Esophagus muscularis mucosa (tissue), 4 donors: ENCODE measurements at regions not wholly inside any gene's neighbourhood (a gene's known extent, or its start where the extent isn't known, plus 50 kb on each side); places are given as distances from the start of the nearest gene placed in this dataset.

Experiments used
- DNase-seq: peaks from one replicate; pipeline ENCODE4 v3.0.0-alpha.2; 2017; ENCODE audit errors: extremely low spot score
- H3K27ac ChIP-seq, 4 donors: fragments of 200-600 bp; sonication (generic); replicated peaks in 1 of 4; 1 replicate in 3 of 4; 2 replicates in 1 of 4; pipeline ENCODE4 v1.5.1; 2016 to 2019; ENCODE audit warnings: mild to moderate bottlenecking in 1 of 4
- H3K27me3 ChIP-seq, 4 donors: fragments of 200-600 bp; sonication (generic); one replicate each; pipeline versions ENCODE4 v1.5.1 to v1.6.0; 2016 to 2019
- H3K36me3 ChIP-seq, 4 donors: fragments of 200-600 bp; sonication (generic); one replicate each; pipeline ENCODE4 v1.5.1; 2016 to 2019
- H3K4me1 ChIP-seq, 4 donors: fragments of 200-600 bp; sonication (generic); one replicate each; pipeline ENCODE4 v1.5.1; 2016 to 2019
- H3K4me3 ChIP-seq, 4 donors: fragments of 200-600 bp; sonication (generic); 1 replicate in 2 of 4; 2 replicates in 2 of 4; pipeline ENCODE4 v1.5.1; 2016 to 2019; ENCODE audit warnings: mild to moderate bottlenecking in 4 of 4, moderate library complexity in 1 of 4
- H3K9me3 ChIP-seq, 4 donors: fragments of 200-600 bp; sonication (generic); 1 replicate in 3 of 4; 2 replicates in 1 of 4; pipeline ENCODE4 v1.5.1; 2016 to 2019
- CTCF ChIP-seq, 3 experiments: fragments of 200-600 bp in 2 of 3; fragments of 450-650 bp in 1 of 3; sonication (generic) in 2 of 3; IDR thresholded peaks; one replicate each; pipeline ENCODE4 v1.5.1; 2017 to 2019; ENCODE audit warnings: antibody characterized with exemption in 3 of 3, mild to moderate bottlenecking in 2 of 3, moderate library complexity in 1 of 3
- EP300 ChIP-seq: sonication (generic); formaldehyde crosslinking; IDR thresholded peaks from one replicate; pipeline ENCODE4 v1.6.1; 2017; ENCODE audit warnings: antibody characterized with exemption
- POLR2A ChIP-seq: fragments of 450-650 bp; IDR thresholded peaks from one replicate; pipeline ENCODE4 v1.6.1; 2017; ENCODE audit warnings: antibody characterized with exemption, moderate library complexity, mild to moderate bottlenecking, low read depth
- POLR2AphosphoS5 ChIP-seq, 2 donors: sonication (generic); formaldehyde crosslinking; IDR thresholded peaks; one replicate each; pipeline ENCODE4 v1.6.1; 2017; ENCODE audit warnings: antibody characterized with exemption in 2 of 2
- WGBS: methylation state at CpG from one replicate; pipeline ENCODE4 v1.1.5; 2018; 5-methylcytosine and 5-hydroxymethylcytosine counted together
- intact Hi-C: fragments of 100-400 bp; cut with DNase I; formaldehyde crosslinking; loops from one replicate; pipeline ENCODE4 v1.15.1; 2023

- WGBS, result 21% methylated on average over 2 of the region's 2 CpGs
- intact Hi-C loops, result no loop called here
These were observed 826.1 kb downstream of the MRPL39 start for GRCh38 chr21:24781146-24781545.

GRCh38 chr21:24759348-24760075 lies 847.8 kb downstream of the MRPL39 start:
- intact Hi-C loops, result no loop called here
- no peak for DNase-seq
- Histone ChIP-seq H3K4me3 (no peak overlapping the region), H3K4me1 (no peaks in the 10 kb centered on the region), H3K36me3 (no peaks in the 10 kb centered on the region), H3K9me3 (no peaks in the 10 kb centered on the region), H3K27me3 (no peaks in the 10 kb centered on the region), H3K27ac (no peak overlapping the region)
- WGBS, result 78% methylated on average over 3 of the region's 3 CpGs
- no peak for TF ChIP-seq EP300
- no peak for TF ChIP-seq POLR2A
- TF ChIP-seq POLR2AphosphoS5 (IDR thresholded peaks at IDR 0.05), result no peak
- no peak for TF ChIP-seq CTCF (IDR thresholded peaks at IDR 0.05)

More at GRCh38 chr21:24781146-24781545, 826.1 kb downstream of the MRPL39 start:
- H3K9me3 ChIP-seq, result no peaks in the 10 kb centered on the region
- no peaks in the 10 kb centered on the region for H3K36me3 ChIP-seq
- H3K27me3 ChIP-seq, result no peaks in the 10 kb centered on the region
- no peaks in the 10 kb centered on the region for H3K4me1 ChIP-seq
- no peak for DNase-seq
- no peak overlapping the region for H3K4me3 ChIP-seq
- H3K27ac ChIP-seq, result no peak overlapping the region
- TF ChIP-seq POLR2AphosphoS5 (IDR thresholded peaks at IDR 0.05), result no peak
- no peak for TF ChIP-seq EP300
- TF ChIP-seq CTCF (IDR thresholded peaks at IDR 0.05), result no peak
- TF ChIP-seq POLR2A, result no peak

GRCh38 chr21:24738063-24738462 lies 869.2 kb downstream of the MRPL39 start:
- H3K4me1 ChIP-seq, result no peaks in the 10 kb centered on the region
- H3K9me3 ChIP-seq, result no peaks in the 10 kb centered on the region
- 90% methylated on average over 8 of the region's 8 CpGs for WGBS
- intact Hi-C loops, result no loop called here
- no peak for TF ChIP-seq CTCF (IDR thresholded peaks at IDR 0.05)
- TF ChIP-seq POLR2AphosphoS5 (IDR thresholded peaks at IDR 0.05), result no peak
- no peak for TF ChIP-seq EP300
- no peak for TF ChIP-seq POLR2A
- H3K4me3 ChIP-seq, result no peak overlapping the region
- no peak for DNase-seq
- H3K36me3 ChIP-seq, result no peaks in the 10 kb centered on the region
- no peak overlapping the region for H3K27ac ChIP-seq
- H3K27me3 ChIP-seq, result no peaks in the 10 kb centered on the region

- H3K27me3 ChIP-seq, result no peaks in the 10 kb centered on the region
- no peak overlapping the region for H3K27ac ChIP-seq
- 71% methylated on average over 5 of the region's 5 CpGs for WGBS
- H3K4me1 ChIP-seq, result no peaks in the 10 kb centered on the region
- H3K4me3 ChIP-seq, result no peak overlapping the region
- intact Hi-C loops, result no loop called here
- DNase-seq, result no peak
- H3K9me3 ChIP-seq, result no peaks in the 10 kb centered on the region
- no peak for TF ChIP-seq CTCF (IDR thresholded peaks at IDR 0.05)
- no peak for TF ChIP-seq POLR2A
- TF ChIP-seq POLR2AphosphoS5 (IDR thresholded peaks at IDR 0.05), result no peak
- TF ChIP-seq EP300, result no peak
- H3K36me3 ChIP-seq, result no peaks in the 10 kb centered on the region
These were observed 869.9 kb downstream of the MRPL39 start for GRCh38 chr21:24737296-24737850.

- peaks cover 0 to 6% (median 0%) of the 10 kb centered on the region in 4 donors for H3K4me1 ChIP-seq
- intact Hi-C loops, result no loop called here
- no peak overlapping the region for H3K27ac ChIP-seq
- no peaks in the 10 kb centered on the region for H3K9me3 ChIP-seq
- no peaks in the 10 kb centered on the region for H3K36me3 ChIP-seq
- no peak overlapping the region for H3K4me3 ChIP-seq
- DNase-seq, result no peak
- WGBS, result 50% methylated on average over 1 of the region's 1 CpG
- TF ChIP-seq CTCF (IDR thresholded peaks at IDR 0.05) (no peak), POLR2A (no peak), POLR2AphosphoS5 (IDR thresholded peaks at IDR 0.05) (no peak), EP300 (no peak)
- H3K27me3 ChIP-seq, result no peaks in the 10 kb centered on the region
These were observed 876.6 kb downstream of the MRPL39 start for GRCh38 chr21:24730661-24731060.
